IPS DF 6.9 (cell line): ENCODE measurements at regions not wholly inside any gene's neighbourhood (a gene's known extent, or its start where the extent isn't known, plus 50 kb on each side); places are given as distances from the start of the nearest gene placed in this dataset.

ENCODE experiments used
- DNase-seq: peaks from one replicate; pipeline ENCODE4 v3.0.0-alpha.2; 2013; ENCODE audit warnings: low read depth, low spot score
- H3K27ac ChIP-seq: one replicate; pipeline ENCODE4 v1.5.1; 2013; ENCODE audit warnings: low read length, control low read depth
- H3K27me3 ChIP-seq: 2 replicates; pipeline ENCODE4 v1.6.1; 2013; ENCODE audit warnings: mild to moderate bottlenecking, low read length; ENCODE audit not compliant: control insufficient read depth, insufficient read depth
- H3K36me3 ChIP-seq: 2 replicates; pipeline ENCODE4 v1.6.1; 2013; ENCODE audit warnings: low read length; ENCODE audit not compliant: control insufficient read depth, insufficient read depth
- H3K4me1 ChIP-seq: 2 replicates; pipeline ENCODE4 v1.6.1; 2013; ENCODE audit warnings: low read length; ENCODE audit not compliant: control insufficient read depth, insufficient read depth
- H3K4me3 ChIP-seq: 2 replicates; pipeline ENCODE4 v1.5.1; 2013; ENCODE audit warnings: mild to moderate bottlenecking, low read length
- H3K9me3 ChIP-seq: 2 replicates; pipeline ENCODE4 v1.6.1; 2013; ENCODE audit warnings: low read length, inconsistent platforms; ENCODE audit not compliant: control insufficient read depth, insufficient read depth
- WGBS: extraction: QIAGEN DNeasy Blood & Tissue Kit; methylation state at CpG from one replicate; pipeline ENCODE4 v1.1.7; 2013; ENCODE audit warnings: mixed read lengths, missing lambda C conversion rate; ENCODE audit not compliant: insufficient read length, insufficient coverage; 5-methylcytosine and 5-hydroxymethylcytosine counted together

- H3K9me3 ChIP-seq: no peaks in the 10 kb centered on the region
- no peak overlapping the region for H3K4me3 ChIP-seq
- H3K27ac ChIP-seq: no peak overlapping the region
- no CpG with 5 or more reads among the region's 5 CpGs for WGBS
- no peaks in the 10 kb centered on the region for H3K27me3 ChIP-seq
- DNase-seq: no peak
- no peaks in the 10 kb centered on the region for H3K36me3 ChIP-seq
- no peaks in the 10 kb centered on the region for H3K4me1 ChIP-seq
These were observed 392.8 kb upstream of the CNR1 start for GRCh38 chr6:88558981-88559380.

- Histone ChIP-seq H3K27ac (no peak overlapping the region), H3K4me1 (no peaks in the 10 kb centered on the region), H3K9me3 (no peaks in the 10 kb centered on the region), H3K27me3 (no peaks in the 10 kb centered on the region), H3K36me3 (no peaks in the 10 kb centered on the region), H3K4me3 (no peak overlapping the region)
- no CpG with 5 or more reads among the region's 4 CpGs for WGBS
- DNase-seq: no peak
These were observed 390.5 kb upstream of the CNR1 start for GRCh38 chr6:88556663-88557062.

- Histone ChIP-seq H3K4me1 (no peaks in the 10 kb centered on the region), H3K27ac (no peak overlapping the region), H3K36me3 (no peaks in the 10 kb centered on the region), H3K9me3 (no peaks in the 10 kb centered on the region), H3K27me3 (no peaks in the 10 kb centered on the region), H3K4me3 (no peak overlapping the region)
- no CpG with 5 or more reads among the region's 5 CpGs for WGBS
- DNase-seq: no peak
These were observed 382.9 kb upstream of the CNR1 start for GRCh38 chr6:88548891-88549505.

GRCh38 chr6:88547768-88548167, 381.6 kb upstream of the CNR1 start:
- no peak for DNase-seq
- Histone ChIP-seq H3K36me3 (no peaks in the 10 kb centered on the region), H3K9me3 (no peaks in the 10 kb centered on the region), H3K27ac (no peak overlapping the region), H3K4me3 (no peak overlapping the region), H3K27me3 (no peaks in the 10 kb centered on the region), H3K4me1 (no peaks in the 10 kb centered on the region)
- no CpG with 5 or more reads among the region's 6 CpGs for WGBS

- Histone ChIP-seq H3K27me3 (no peaks in the 10 kb centered on the region), H3K36me3 (no peaks in the 10 kb centered on the region), H3K4me3 (no peak overlapping the region), H3K9me3 (no peaks in the 10 kb centered on the region), H3K4me1 (no peaks in the 10 kb centered on the region), H3K27ac (no peak overlapping the region)
- WGBS: no CpG with 5 or more reads among the region's 4 CpGs
- no peak for DNase-seq
These were observed 379.8 kb upstream of the CNR1 start for GRCh38 chr6:88545991-88546390.

GRCh38 chr6:88544986-88545612, 379.0 kb upstream of the CNR1 start:
- no CpG with 5 or more reads among the region's 4 CpGs for WGBS
- no peaks in the 10 kb centered on the region for H3K9me3 ChIP-seq
- no peaks in the 10 kb centered on the region for H3K4me1 ChIP-seq
- no peak overlapping the region for H3K4me3 ChIP-seq
- no peaks in the 10 kb centered on the region for H3K27me3 ChIP-seq
- no peak for DNase-seq
- no peak overlapping the region for H3K27ac ChIP-seq
- H3K36me3 ChIP-seq: no peaks in the 10 kb centered on the region

GRCh38 chr6:88539295-88539764, 373.2 kb upstream of the CNR1 start:
- Histone ChIP-seq H3K27me3 (no peaks in the 10 kb centered on the region), H3K27ac (no peak overlapping the region), H3K36me3 (no peaks in the 10 kb centered on the region), H3K4me1 (no peaks in the 10 kb centered on the region), H3K4me3 (no peak overlapping the region), H3K9me3 (no peaks in the 10 kb centered on the region)
- no peak for DNase-seq
- no CpG with 5 or more reads among the region's 4 CpGs for WGBS

- no peak for DNase-seq
- Histone ChIP-seq H3K36me3 (no peaks in the 10 kb centered on the region), H3K4me1 (no peaks in the 10 kb centered on the region), H3K4me3 (no peak overlapping the region), H3K27ac (no peak overlapping the region), H3K27me3 (no peaks in the 10 kb centered on the region), H3K9me3 (no peaks in the 10 kb centered on the region)
- 100% methylated on average over 1 of the region's 3 CpGs for WGBS
These were observed 372.7 kb upstream of the CNR1 start for GRCh38 chr6:88538840-88539239.

GRCh38 chr6:88538130-88538706, 372.1 kb upstream of the CNR1 start:
- no peak overlapping the region for H3K27ac ChIP-seq
- H3K36me3 ChIP-seq: no peaks in the 10 kb centered on the region
- DNase-seq: peak; percentile 43
- no peak overlapping the region for H3K4me3 ChIP-seq
- WGBS: no CpG with 5 or more reads among the region's 4 CpGs
- H3K4me1 ChIP-seq: no peaks in the 10 kb centered on the region
- H3K9me3 ChIP-seq: no peaks in the 10 kb centered on the region
- no peaks in the 10 kb centered on the region for H3K27me3 ChIP-seq

GRCh38 chr6:88536071-88536625, 370.0 kb upstream of the CNR1 start:
- Histone ChIP-seq H3K4me3 (no peak overlapping the region), H3K36me3 (no peaks in the 10 kb centered on the region), H3K9me3 (no peaks in the 10 kb centered on the region), H3K27me3 (no peaks in the 10 kb centered on the region), H3K4me1 (no peaks in the 10 kb centered on the region), H3K27ac (no peak overlapping the region)
- no CpG with 5 or more reads among the region's 11 CpGs for WGBS
- DNase-seq: no peak
